K562 (cell line): ENCODE measurements at regions not wholly inside any gene's neighbourhood (a gene's known extent, or its start where the extent isn't known, plus 50 kb on each side); places are given as distances from the start of the nearest gene placed in this dataset.

Source experiments
- ELF1 ChIP-seq: fragments of 200-800 bp; sonication (Bioruptor generic); IDR thresholded peaks from 2 replicates; pipeline ENCODE4 v1.6.1; 2016; ENCODE audit warnings: missing genetic modification characterization, missing compliant biosample characterization
- FOXM1 ChIP-seq, 2 experiments: fragments of 450-650 bp in 1 of 2; sonication (generic) in 1 of 2; formaldehyde crosslinking in 1 of 2; IDR thresholded peaks; 2 replicates each; pipeline versions ENCODE4 v1.6.1 to v1.9.0; 2017 to 2022; ENCODE audit warnings: low read depth in 2 of 2, mild to moderate bottlenecking in 2 of 2, missing genetic modification reagents in 1 of 2, moderate library complexity in 1 of 2
- KDM4B ChIP-seq, 2 experiments: fragments of 450-650 bp in 1 of 2; sonication (generic) in 1 of 2; IDR thresholded peaks; 2 replicates each; pipeline ENCODE4 v1.6.1; 2016 to 2017; ENCODE audit warnings: borderline replicate concordance in 2 of 2, antibody characterized with exemption in 1 of 2, low read depth in 1 of 2, mild to moderate bottlenecking in 1 of 2
- PHB2 ChIP-seq: fragments of 450-650 bp; IDR thresholded peaks from 2 replicates; pipeline ENCODE4 v1.6.1; 2017; ENCODE audit warnings: low read depth
- POLR2AphosphoS5 ChIP-seq: IDR thresholded peaks from 2 replicates; pipeline ENCODE4 v1.6.1; 2011; ENCODE audit warnings: mild to moderate bottlenecking, low read depth, low read length, moderate library complexity; ENCODE audit not compliant: control insufficient read depth, insufficient read depth
- SMARCA4 ChIP-seq: fragments of 450-650 bp; IDR thresholded peaks from 2 replicates; pipeline ENCODE4 v1.6.1; 2016
- SPI1 ChIP-seq: IDR thresholded peaks from 2 replicates; pipeline ENCODE4 v1.6.1; 2011; ENCODE audit warnings: low read depth, low read length, control low read depth, borderline replicate concordance
- SRF ChIP-seq, 2 experiments: fragments of 250-450, 450-650 bp in 1 of 2; sonication (Bioruptor Pico) in 1 of 2; sonication (generic) in 1 of 2; formaldehyde crosslinking; IDR thresholded peaks; 2 replicates each; pipeline versions ENCODE4 v1.5.0 to v1.5.1; 2020 to 2022; ENCODE audit warnings: mild to moderate bottlenecking in 1 of 2, missing genetic modification reagents in 1 of 2
- TF ChIP-seq, protein P1 (sequence below): sonication (generic); formaldehyde crosslinking; IDR thresholded peaks from 2 replicates; pipeline ENCODE4 v1.8.0; 2022; ENCODE audit warnings: missing genetic modification reagents, mild to moderate bottlenecking, moderate library complexity, borderline replicate concordance
- TF ChIP-seq, protein P2 (sequence below), 2 experiments: fragments of 150-350 bp in 1 of 2; IDR thresholded peaks; 2 replicates each; pipeline ENCODE4 v1.6.1; 2012 to 2016; ENCODE audit warnings: low read depth in 2 of 2, low read length in 2 of 2, mild to moderate bottlenecking in 1 of 2, moderate library complexity in 1 of 2
- TF ChIP-seq, protein P3 (sequence below): fragments of 450-650 bp; IDR thresholded peaks from 2 replicates; pipeline ENCODE4 v1.6.1; 2016; ENCODE audit warnings: low read depth
- TF ChIP-seq, protein P4 (sequence below): fragments of 250-450 bp; sonication (Bioruptor Pico); IDR thresholded peaks from 2 replicates; pipeline ENCODE4 v1.8.0; 2021; ENCODE audit warnings: mild to moderate bottlenecking, moderate library complexity

DNA sequence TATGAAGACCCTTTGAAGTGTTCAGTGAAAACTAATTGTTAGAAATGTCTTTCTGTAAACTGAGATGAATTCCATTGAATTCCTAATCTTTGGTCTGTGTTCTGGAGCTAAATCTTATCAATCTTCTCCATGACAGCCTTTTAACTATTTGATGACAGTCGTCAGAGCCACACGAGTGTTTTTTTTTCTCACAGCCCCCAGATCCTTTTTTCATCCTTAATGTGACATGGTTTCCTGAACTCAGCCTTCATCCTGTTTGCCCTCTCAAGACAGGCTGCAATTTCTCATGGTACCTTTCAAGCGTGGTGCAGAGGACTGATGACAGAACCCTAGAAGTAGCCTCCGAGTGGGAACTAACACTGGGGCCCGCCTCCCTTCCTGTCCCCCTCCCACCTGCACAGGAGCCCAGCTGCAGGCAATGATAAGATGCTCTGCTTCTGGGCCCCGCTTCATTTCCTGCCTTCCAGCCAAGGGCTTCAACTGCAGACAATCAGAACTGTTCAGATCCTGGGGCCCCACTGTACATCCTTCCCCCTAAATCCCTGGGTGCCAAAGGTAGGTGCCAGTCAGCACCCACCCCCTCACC lies 114.6 kb upstream of the VAV3 start (continued):
- TF ChIP-seq, protein P1, sequence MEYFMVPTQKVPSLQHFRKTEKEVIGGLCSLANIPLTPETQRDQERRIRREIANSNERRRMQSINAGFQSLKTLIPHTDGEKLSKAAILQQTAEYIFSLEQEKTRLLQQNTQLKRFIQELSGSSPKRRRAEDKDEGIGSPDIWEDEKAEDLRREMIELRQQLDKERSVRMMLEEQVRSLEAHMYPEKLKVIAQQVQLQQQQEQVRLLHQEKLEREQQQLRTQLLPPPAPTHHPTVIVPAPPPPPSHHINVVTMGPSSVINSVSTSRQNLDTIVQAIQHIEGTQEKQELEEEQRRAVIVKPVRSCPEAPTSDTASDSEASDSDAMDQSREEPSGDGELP (CRISPR knock-in tag), result peak; percentile 80
- TF ChIP-seq FOXM1 (IDR thresholded peaks at IDR 0.05; ENCODE audit: low read depth), result peak; percentile 72; the same call in 1 of the 2 replicates
- no peak for TF ChIP-seq FOXM1 (CRISPR knock-in tag; IDR thresholded peaks at IDR 0.05; ENCODE audit: low read depth)
- TF ChIP-seq PHB2, result peak; percentile 74; the same call in 1 of the 2 replicates
- TF ChIP-seq KDM4B (IDR thresholded peaks at IDR 0.05; ENCODE audit: borderline replicate concordance in 2 of 2, low read depth in 1 of 2), result 0 out of 4 replicates have a peak, but pooled peaks of 1 of the 2 experiments have one; percentile 59
- peak; percentile 96 for TF ChIP-seq POLR2AphosphoS5
- TF ChIP-seq SMARCA4, result peak; percentile 91
- TF ChIP-seq, protein P2, sequence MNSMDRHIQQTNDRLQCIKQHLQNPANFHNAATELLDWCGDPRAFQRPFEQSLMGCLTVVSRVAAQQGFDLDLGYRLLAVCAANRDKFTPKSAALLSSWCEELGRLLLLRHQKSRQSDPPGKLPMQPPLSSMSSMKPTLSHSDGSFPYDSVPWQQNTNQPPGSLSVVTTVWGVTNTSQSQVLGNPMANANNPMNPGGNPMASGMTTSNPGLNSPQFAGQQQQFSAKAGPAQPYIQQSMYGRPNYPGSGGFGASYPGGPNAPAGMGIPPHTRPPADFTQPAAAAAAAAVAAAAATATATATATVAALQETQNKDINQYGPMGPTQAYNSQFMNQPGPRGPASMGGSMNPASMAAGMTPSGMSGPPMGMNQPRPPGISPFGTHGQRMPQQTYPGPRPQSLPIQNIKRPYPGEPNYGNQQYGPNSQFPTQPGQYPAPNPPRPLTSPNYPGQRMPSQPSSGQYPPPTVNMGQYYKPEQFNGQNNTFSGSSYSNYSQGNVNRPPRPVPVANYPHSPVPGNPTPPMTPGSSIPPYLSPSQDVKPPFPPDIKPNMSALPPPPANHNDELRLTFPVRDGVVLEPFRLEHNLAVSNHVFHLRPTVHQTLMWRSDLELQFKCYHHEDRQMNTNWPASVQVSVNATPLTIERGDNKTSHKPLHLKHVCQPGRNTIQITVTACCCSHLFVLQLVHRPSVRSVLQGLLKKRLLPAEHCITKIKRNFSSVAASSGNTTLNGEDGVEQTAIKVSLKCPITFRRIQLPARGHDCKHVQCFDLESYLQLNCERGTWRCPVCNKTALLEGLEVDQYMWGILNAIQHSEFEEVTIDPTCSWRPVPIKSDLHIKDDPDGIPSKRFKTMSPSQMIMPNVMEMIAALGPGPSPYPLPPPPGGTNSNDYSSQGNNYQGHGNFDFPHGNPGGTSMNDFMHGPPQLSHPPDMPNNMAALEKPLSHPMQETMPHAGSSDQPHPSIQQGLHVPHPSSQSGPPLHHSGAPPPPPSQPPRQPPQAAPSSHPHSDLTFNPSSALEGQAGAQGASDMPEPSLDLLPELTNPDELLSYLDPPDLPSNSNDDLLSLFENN (IDR thresholded peaks at IDR 0.05; ENCODE audit: low read depth in 2 of 2, low read length in 2 of 2), result peak in 1 of 2 experiments; percentile 89; a peak in 2 of 4 replicates
- TF ChIP-seq, protein P3, sequence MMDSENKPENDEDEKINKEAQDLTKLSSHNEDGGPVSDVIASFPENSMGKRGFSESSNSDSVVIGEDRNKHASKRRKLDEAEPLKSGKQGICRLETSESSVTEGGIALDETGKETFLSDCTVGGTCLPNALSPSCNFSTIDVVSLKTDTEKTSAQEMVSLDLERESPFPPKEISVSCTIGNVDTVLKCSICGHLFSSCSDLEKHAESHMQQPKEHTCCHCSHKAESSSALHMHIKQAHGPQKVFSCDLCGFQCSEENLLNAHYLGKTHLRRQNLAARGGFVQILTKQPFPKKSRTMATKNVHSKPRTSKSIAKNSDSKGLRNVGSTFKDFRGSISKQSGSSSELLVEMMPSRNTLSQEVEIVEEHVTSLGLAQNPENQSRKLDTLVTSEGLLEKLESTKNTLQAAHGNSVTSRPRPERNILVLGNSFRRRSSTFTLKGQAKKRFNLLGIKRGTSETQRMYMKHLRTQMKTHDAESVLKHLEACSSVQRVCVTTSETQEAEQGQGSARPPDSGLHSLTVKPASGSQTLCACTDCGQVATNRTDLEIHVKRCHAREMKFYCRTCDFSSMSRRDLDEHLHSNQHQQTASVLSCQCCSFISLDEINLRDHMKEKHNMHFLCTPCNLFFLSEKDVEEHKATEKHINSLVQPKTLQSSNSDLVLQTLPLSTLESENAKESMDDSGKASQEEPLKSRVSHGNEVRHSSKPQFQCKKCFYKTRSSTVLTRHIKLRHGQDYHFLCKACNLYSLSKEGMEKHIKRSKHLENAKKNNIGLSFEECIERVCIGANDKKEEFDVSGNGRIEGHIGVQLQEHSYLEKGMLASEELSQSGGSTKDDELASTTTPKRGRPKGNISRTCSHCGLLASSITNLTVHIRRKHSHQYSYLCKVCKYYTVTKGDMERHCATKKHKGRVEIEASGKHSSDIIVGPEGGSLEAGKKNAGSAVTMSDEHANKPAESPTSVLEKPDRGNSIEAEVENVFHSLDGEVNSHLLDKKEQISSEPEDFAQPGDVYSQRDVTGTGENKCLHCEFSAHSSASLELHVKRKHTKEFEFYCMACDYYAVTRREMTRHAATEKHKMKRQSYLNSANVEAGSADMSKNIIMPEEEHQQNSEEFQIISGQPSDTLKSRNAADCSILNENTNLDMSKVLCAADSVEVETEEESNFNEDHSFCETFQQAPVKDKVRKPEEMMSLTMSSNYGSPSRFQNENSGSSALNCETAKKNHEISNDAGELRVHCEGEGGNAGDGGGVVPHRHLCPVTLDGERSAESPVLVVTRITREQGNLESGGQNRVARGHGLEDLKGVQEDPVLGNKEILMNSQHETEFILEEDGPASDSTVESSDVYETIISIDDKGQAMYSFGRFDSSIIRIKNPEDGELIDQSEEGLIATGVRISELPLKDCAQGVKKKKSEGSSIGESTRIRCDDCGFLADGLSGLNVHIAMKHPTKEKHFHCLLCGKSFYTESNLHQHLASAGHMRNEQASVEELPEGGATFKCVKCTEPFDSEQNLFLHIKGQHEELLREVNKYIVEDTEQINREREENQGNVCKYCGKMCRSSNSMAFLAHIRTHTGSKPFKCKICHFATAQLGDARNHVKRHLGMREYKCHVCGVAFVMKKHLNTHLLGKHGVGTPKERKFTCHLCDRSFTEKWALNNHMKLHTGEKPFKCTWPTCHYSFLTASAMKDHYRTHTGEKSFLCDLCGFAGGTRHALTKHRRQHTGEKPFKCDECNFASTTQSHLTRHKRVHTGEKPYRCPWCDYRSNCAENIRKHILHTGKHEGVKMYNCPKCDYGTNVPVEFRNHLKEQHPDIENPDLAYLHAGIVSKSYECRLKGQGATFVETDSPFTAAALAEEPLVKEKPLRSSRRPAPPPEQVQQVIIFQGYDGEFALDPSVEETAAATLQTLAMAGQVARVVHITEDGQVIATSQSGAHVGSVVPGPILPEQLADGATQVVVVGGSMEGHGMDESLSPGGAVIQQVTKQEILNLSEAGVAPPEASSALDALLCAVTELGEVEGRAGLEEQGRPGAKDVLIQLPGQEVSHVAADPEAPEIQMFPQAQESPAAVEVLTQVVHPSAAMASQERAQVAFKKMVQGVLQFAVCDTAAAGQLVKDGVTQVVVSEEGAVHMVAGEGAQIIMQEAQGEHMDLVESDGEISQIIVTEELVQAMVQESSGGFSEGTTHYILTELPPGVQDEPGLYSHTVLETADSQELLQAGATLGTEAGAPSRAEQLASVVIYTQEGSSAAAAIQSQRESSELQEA, result no peak
- 0 out of 2 replicates have a peak, but pooled peaks have one; percentile 8 for TF ChIP-seq ELF1
- TF ChIP-seq, protein P4, sequence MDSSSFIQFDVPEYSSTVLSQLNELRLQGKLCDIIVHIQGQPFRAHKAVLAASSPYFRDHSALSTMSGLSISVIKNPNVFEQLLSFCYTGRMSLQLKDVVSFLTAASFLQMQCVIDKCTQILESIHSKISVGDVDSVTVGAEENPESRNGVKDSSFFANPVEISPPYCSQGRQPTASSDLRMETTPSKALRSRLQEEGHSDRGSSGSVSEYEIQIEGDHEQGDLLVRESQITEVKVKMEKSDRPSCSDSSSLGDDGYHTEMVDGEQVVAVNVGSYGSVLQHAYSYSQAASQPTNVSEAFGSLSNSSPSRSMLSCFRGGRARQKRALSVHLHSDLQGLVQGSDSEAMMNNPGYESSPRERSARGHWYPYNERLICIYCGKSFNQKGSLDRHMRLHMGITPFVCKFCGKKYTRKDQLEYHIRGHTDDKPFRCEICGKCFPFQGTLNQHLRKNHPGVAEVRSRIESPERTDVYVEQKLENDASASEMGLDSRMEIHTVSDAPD (CRISPR knock-in tag), result no peak
- no peak for TF ChIP-seq SRF (CRISPR knock-in tag; IDR thresholded peaks at IDR 0.05)
- TF ChIP-seq SPI1, result 0 out of 2 replicates have a peak, but pooled peaks have one; percentile 22
